NCI-H2081 (cell line): ENCODE measurements at regions not wholly inside any gene's neighbourhood (a gene's known extent, or its start where the extent isn't known, plus 50 kb on each side); places are given as distances from the start of the nearest gene placed in this dataset.

Experiments
- DNase-seq, 2 experiments: peaks; one replicate each; lab custom pipeline; 2025; lab: John Stamatoyannopoulos, UW

- no peak for DNase-seq
Observed at GRCh38 chr14:101045511-101045910, 142.0 kb upstream of the RTL1 start.

GRCh38 chr14:101046071-101046470 is 142.5 kb upstream of the RTL1 start:
- no peak for DNase-seq

GRCh38 chr14:101047326-101047725 is 143.8 kb upstream of the RTL1 start:
- DNase-seq, result no peak

GRCh38 chr14:101048766-101049165 is 145.2 kb upstream of the RTL1 start:
- DNase-seq, result no peak

GRCh38 chr14:101049511-101049910 is 146.0 kb upstream of the RTL1 start:
- DNase-seq, result no peak

GRCh38 chr14:101049942-101050341 is 146.4 kb upstream of the RTL1 start:
- no peak for DNase-seq

- no peak for DNase-seq
Observed at GRCh38 chr14:101050901-101051490, 147.5 kb upstream of the RTL1 start.

- DNase-seq, result no peak
Observed at GRCh38 chr14:101054671-101055070, 151.1 kb upstream of the RTL1 start.

GRCh38 chr14:101055106-101055662 is 151.7 kb upstream of the RTL1 start:
- DNase-seq, result no peak

GRCh38 chr14:101055776-101056374 is 152.4 kb upstream of the RTL1 start:
- DNase-seq, result no peak

- DNase-seq, result no peak
Observed at GRCh38 chr14:101056446-101056845, 152.9 kb upstream of the RTL1 start.

GRCh38 chr14:101057394-101057793 is 153.9 kb upstream of the RTL1 start:
- no peak for DNase-seq

GRCh38 chr14:101058571-101058970 is 155.0 kb upstream of the RTL1 start:
- DNase-seq, result no peak

GRCh38 chr14:101060171-101060601 is 156.7 kb upstream of the RTL1 start:
- no peak for DNase-seq

GRCh38 chr14:101061411-101062064 is 158.0 kb upstream of the RTL1 start:
- no peak for DNase-seq

- DNase-seq, result no peak
Observed at GRCh38 chr14:101062065-101062450, 158.5 kb upstream of the RTL1 start.

GRCh38 chr14:101062601-101063000 is 159.1 kb upstream of the RTL1 start:
- DNase-seq, result no peak

- no peak for DNase-seq
Observed at GRCh38 chr14:101063121-101063520, 159.6 kb upstream of the RTL1 start.

GRCh38 chr14:101064121-101064661 is 160.7 kb upstream of the RTL1 start:
- DNase-seq, result no peak

- no peak for DNase-seq
Observed at GRCh38 chr14:101064718-101065117, 161.2 kb upstream of the RTL1 start.

GRCh38 chr14:101065246-101065645 is 161.7 kb upstream of the RTL1 start:
- no peak for DNase-seq

- no peak for DNase-seq
Observed at GRCh38 chr14:101065696-101066694, 162.5 kb upstream of the RTL1 start.
